GM21390 (cell line): ENCODE measurements at regions not wholly inside any gene's neighbourhood (a gene's known extent, or its start where the extent isn't known, plus 50 kb on each side); places are given as distances from the start of the nearest gene placed in this dataset.
"Not testable (repeated sequence)": the region's sequence is repeated elsewhere in the genome, so short reads cannot be mapped to it uniquely, and the experiment has no call there.

Experiments used
- ATAC-seq: cut with Tn5 transposase; IDR thresholded peaks from one replicate; pipeline ENCODE4 v1.9.1; 2021; ENCODE audit not compliant: unreplicated experiment

- ATAC-seq, result no peak
These were observed 198.9 kb upstream of the PTGFR start for GRCh38 chr1:78291872-78292271.

GRCh38 chr1:78292361-78292760 is 198.4 kb upstream of the PTGFR start:
- no peak for ATAC-seq

- no peak for ATAC-seq
These were observed 192.9 kb upstream of the PTGFR start for GRCh38 chr1:78297836-78298235.

- no peak for ATAC-seq
These were observed 192.4 kb upstream of the PTGFR start for GRCh38 chr1:78298349-78298748.

- ATAC-seq, result no peak
These were observed 189.6 kb upstream of the PTGFR start for GRCh38 chr1:78301141-78301540.

- ATAC-seq, result no peak
These were observed 187.2 kb upstream of the PTGFR start for GRCh38 chr1:78303620-78304019.

GRCh38 chr1:78304341-78304740 is 186.4 kb upstream of the PTGFR start:
- ATAC-seq, result no peak

- no peak for ATAC-seq
These were observed 186.0 kb upstream of the PTGFR start for GRCh38 chr1:78304761-78305160.

GRCh38 chr1:78310261-78310660 is 180.5 kb upstream of the PTGFR start:
- not testable (repeated sequence) for ATAC-seq

- no peak for ATAC-seq
These were observed 172.8 kb upstream of the PTGFR start for GRCh38 chr1:78318011-78318410.

GRCh38 chr1:78319603-78320002 is 171.2 kb upstream of the PTGFR start:
- no peak for ATAC-seq

- no peak for ATAC-seq
These were observed 167.7 kb upstream of the PTGFR start for GRCh38 chr1:78322928-78323680.

GRCh38 chr1:78325293-78325692 is 165.5 kb upstream of the PTGFR start:
- ATAC-seq, result no peak

GRCh38 chr1:78329475-78329874 is 161.3 kb upstream of the PTGFR start:
- no peak for ATAC-seq

- ATAC-seq, result no peak
These were observed 159.0 kb upstream of the PTGFR start for GRCh38 chr1:78331799-78332198.

GRCh38 chr1:78333502-78333901 is 157.3 kb upstream of the PTGFR start:
- ATAC-seq, result peak; percentile 91

- ATAC-seq, result no peak
These were observed 156.7 kb upstream of the PTGFR start for GRCh38 chr1:78334114-78334513.

GRCh38 chr1:78334952-78335351 is 155.8 kb upstream of the PTGFR start:
- no peak for ATAC-seq

GRCh38 chr1:78336751-78337150 is 154.0 kb upstream of the PTGFR start:
- ATAC-seq, result not testable (repeated sequence)

- ATAC-seq, result no peak
These were observed 151.3 kb upstream of the PTGFR start for GRCh38 chr1:78339490-78339889.

- no peak for ATAC-seq
These were observed 150.8 kb upstream of the PTGFR start for GRCh38 chr1:78340006-78340405.

- no peak for ATAC-seq
These were observed 142.1 kb upstream of the PTGFR start for GRCh38 chr1:78348496-78349284.
